Left lung (tissue), 4 donors: ENCODE measurements at regions not wholly inside any gene's neighbourhood (a gene's known extent, or its start where the extent isn't known, plus 50 kb on each side); places are given as distances from the start of the nearest gene placed in this dataset.

Experiments
- ATAC-seq: fragments of 200-7000 bp; cut with Tn5 transposase; one replicate; pipeline ENCODE4 v1.9.1; 2020; ENCODE audit warnings: moderate library complexity
- DNase-seq, 4 donors: peaks; one replicate each; pipeline ENCODE4 v3.0.0-alpha.2; 2013 to 2020
- H3K27ac ChIP-seq, 2 donors: fragments of 200-600 bp; sonication (generic) in 1 of 2; one replicate each; pipeline versions ENCODE4 v1.5.0 to v1.8.0; 2020 to 2021
- H3K27me3 ChIP-seq, 2 donors: fragments of 200-600 bp; sonication (generic) in 1 of 2; one replicate each; pipeline versions ENCODE4 v1.5.0 to v1.8.0; 2020 to 2021
- H3K36me3 ChIP-seq, 2 donors: fragments of 200-600 bp; sonication (generic) in 1 of 2; one replicate each; pipeline versions ENCODE4 v1.5.0 to v1.8.0; 2020 to 2021
- H3K4me1 ChIP-seq, 2 donors: fragments of 200-600 bp; one replicate each; pipeline ENCODE4 v1.8.0; 2021
- H3K4me3 ChIP-seq, 2 donors: fragments of 200-600 bp; sonication (generic) in 1 of 2; one replicate each; pipeline versions ENCODE4 v1.5.0 to v1.8.0; 2020 to 2021; ENCODE audit warnings: mild to moderate bottlenecking in 1 of 2
- H3K9me3 ChIP-seq, 2 donors: fragments of 200-600 bp; sonication (generic) in 1 of 2; one replicate each; pipeline versions ENCODE4 v1.5.0 to v1.8.0; 2020 to 2021
- CTCF ChIP-seq, 2 donors: fragments of 200-600 bp; sonication (generic) in 1 of 2; IDR thresholded peaks; one replicate each; pipeline versions ENCODE4 v1.5.0 to v1.8.0; 2021; ENCODE audit warnings: antibody characterized with exemption in 2 of 2
- intact Hi-C, 2 donors: fragments of 100-400 bp; cut with DNase I; formaldehyde crosslinking; loops; one replicate each; pipeline versions ENCODE4 v1.11.2 to v1.14.2; 2022
- donor health status: DM: no; HTN: yes; CAD: no.
- donor health status: DM: no; HTN: no; CAD: no.

DNA sequence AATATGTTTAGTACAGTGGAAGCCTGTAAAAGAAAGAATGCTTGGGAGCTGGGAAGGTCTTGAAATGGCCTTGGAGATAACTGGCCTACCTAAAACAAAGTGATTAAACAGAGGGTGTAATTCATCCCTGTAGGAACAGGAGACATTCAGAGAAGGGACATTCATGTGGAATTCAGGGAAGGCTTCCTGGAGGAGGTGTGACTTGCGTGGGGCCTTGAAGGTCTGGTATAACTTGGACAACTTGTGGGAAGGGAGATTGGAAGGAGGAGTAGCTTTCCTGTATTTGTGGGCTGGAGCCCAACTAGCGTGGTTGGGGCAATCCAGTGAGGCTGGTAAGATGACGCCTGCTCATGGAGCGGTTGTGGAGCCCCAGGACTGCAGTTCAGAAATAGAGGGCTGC is 156.4 kb downstream of the AACS start:
- H3K4me3 ChIP-seq: no peak overlapping the region
- intact Hi-C loops: no loop called here
- H3K9me3 ChIP-seq: no peaks in the 10 kb centered on the region
- TF ChIP-seq CTCF (IDR thresholded peaks at IDR 0.05): no peak
- ATAC-seq (no peak), DNase-seq (no peak)
- H3K4me1 ChIP-seq: no peaks in the 10 kb centered on the region
- peaks cover 0 to 72% of the 10 kb centered on the region in 2 donors for H3K27me3 ChIP-seq
- H3K36me3 ChIP-seq: no peaks in the 10 kb centered on the region
- no peak overlapping the region for H3K27ac ChIP-seq

DNA sequence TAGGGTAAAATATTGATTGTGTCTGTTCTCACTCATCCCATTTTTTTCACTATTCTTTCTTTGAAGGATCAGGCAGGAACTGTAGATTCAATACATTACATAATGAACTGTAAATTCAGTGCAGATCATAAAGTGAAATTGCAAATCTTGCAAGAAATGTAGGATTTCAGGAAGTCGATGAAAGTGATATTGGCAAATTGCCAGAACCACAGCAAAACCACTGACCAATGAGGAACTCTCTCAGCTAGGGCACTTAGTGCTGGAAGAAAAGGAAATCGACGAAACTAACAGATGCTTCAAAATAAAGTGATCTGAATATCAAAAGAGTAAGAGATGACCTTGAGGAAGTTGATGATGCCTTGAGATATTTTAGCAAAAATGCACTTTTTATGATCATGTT is 157.6 kb downstream of the AACS start:
- Histone ChIP-seq H3K36me3 (no peaks in the 10 kb centered on the region), H3K27ac (no peak overlapping the region), H3K4me3 (no peak overlapping the region), H3K27me3 (peaks cover 0 to 64% of the 10 kb centered on the region in 2 donors), H3K4me1 (no peaks in the 10 kb centered on the region), H3K9me3 (no peaks in the 10 kb centered on the region)
- ATAC-seq (no peak), DNase-seq (no peak)
- intact Hi-C loops: no loop called here
- TF ChIP-seq CTCF (IDR thresholded peaks at IDR 0.05): no peak

DNA sequence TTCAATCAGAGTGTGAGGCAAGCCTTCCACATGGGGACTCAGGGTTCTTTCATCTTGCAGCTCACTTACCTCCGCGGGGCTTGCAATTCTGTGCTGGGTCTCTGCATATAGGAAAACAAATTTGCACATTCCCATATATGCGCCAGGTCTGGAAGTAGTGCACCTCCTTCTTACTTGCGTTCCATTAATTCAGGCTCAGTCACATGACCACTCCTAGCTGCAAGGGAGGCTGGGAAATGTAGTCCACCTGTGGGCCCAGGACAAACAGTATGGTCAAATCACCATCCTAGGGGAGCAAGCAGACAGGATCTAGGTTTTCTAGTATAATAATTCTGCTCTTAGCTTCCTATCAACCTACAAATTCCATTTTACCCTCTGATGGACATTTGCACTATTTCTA is 160.4 kb downstream of the AACS start:
- Histone ChIP-seq H3K27me3 (peaks cover 0 to 53% of the 10 kb centered on the region in 2 donors), H3K4me3 (no peak overlapping the region), H3K9me3 (no peaks in the 10 kb centered on the region), H3K27ac (no peak overlapping the region), H3K4me1 (no peaks in the 10 kb centered on the region), H3K36me3 (no peaks in the 10 kb centered on the region)
- TF ChIP-seq CTCF (IDR thresholded peaks at IDR 0.05): no peak
- ATAC-seq: no peak
- no peak for DNase-seq
- intact Hi-C loops: no loop called here

DNA sequence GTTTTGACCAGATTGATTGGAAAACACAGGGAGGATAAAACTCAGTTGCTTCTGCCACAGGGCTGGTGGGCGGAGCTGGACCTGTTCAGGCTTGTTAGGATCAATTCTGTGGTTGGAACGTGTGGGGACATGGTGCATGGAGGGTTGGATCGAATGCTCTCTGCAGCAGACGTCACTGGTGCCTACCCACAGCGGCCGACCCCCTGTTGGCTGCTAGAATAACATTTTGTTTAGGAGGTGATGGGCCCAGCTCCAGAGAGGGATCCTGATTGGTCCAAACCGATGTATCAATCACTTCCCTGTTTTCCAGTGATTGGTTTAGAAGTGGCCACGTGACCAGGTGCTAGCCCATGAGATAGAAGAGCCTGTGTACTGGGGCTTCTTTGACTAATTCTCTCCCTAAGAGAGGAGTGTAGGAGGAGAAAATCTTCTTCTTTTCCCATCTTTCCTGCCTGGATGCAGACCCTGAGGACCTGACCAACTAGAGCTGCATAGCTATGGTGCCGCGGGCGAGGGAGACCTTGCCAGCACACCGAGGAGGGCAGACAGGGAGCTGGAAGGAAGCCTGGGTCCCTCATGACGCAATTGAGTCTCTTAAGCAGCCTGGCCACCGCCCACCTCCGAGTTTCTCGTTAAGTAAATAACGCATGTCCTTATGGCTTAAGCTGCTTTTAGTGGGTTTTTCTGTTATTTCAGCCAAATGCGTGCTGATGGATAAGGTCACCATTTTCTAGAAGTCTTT is 163.5 kb downstream of the AACS start:
- Histone ChIP-seq H3K36me3 (no peaks in the 10 kb centered on the region), H3K27ac (no peak overlapping the region), H3K4me3 (no peak overlapping the region), H3K27me3 (peaks cover 0 to 37% of the 10 kb centered on the region in 2 donors), H3K4me1 (no peaks in the 10 kb centered on the region), H3K9me3 (no peaks in the 10 kb centered on the region)
- ATAC-seq: no peak
- DNase-seq: no peak
- TF ChIP-seq CTCF (IDR thresholded peaks at IDR 0.05): no peak
- intact Hi-C loops: no loop called here

GRCh38 chr12:125229878-125230530 is 164.8 kb downstream of the AACS start:
- Histone ChIP-seq H3K4me3 (no peak overlapping the region), H3K4me1 (no peaks in the 10 kb centered on the region), H3K9me3 (no peaks in the 10 kb centered on the region), H3K27ac (no peak overlapping the region), H3K27me3 (peaks cover 0 to 31% of the 10 kb centered on the region in 2 donors), H3K36me3 (no peaks in the 10 kb centered on the region)
- ATAC-seq (no peak), DNase-seq (no peak)
- TF ChIP-seq CTCF (IDR thresholded peaks at IDR 0.05): no peak
- intact Hi-C loops: no loop called here
